ENCODE measurements at regions not wholly inside any gene's neighbourhood (a gene's known extent, or its start where the extent isn't known, plus 50 kb on each side); places are given as distances from the start of the nearest gene placed in this dataset.

GRCh38 chr5:118236108-118236849, 752.1 kb downstream of the DTWD2 start:
- TF ChIP-seq FOXM1 (IDR thresholded peaks at IDR 0.05; ENCODE audit: borderline replicate concordance) (no peak), BHLHE40 (IDR thresholded peaks at IDR 0.05; ENCODE audit: borderline replicate concordance) (no peak), FOXA1 (IDR thresholded peaks at IDR 0.05) (no peak), ZNF384 (IDR thresholded peaks at IDR 0.05) (no peak), NFRKB (IDR thresholded peaks at IDR 0.05) (no peak), PKNOX1 (IDR thresholded peaks at IDR 0.05) (no peak), ELF4 (IDR thresholded peaks at IDR 0.05) (no peak), SP1 (IDR thresholded peaks at IDR 0.05) (no peak), TARDBP (IDR thresholded peaks at IDR 0.05) (no peak), ARNT (IDR thresholded peaks at IDR 0.05) (no peak), L3MBTL2 (conservative IDR thresholded peaks at IDR 0.05) (no peak), CTBP1 (IDR thresholded peaks at IDR 0.05; ENCODE audit: borderline replicate concordance) (no peak), LEF1 (IDR thresholded peaks at IDR 0.05; ENCODE audit: borderline replicate concordance) (no peak)

All from HEK293T (cell line).